K562 (cell line): ENCODE measurements at regions not wholly inside any gene's neighbourhood (a gene's known extent, or its start where the extent isn't known, plus 50 kb on each side); places are given as distances from the start of the nearest gene placed in this dataset.

Source experiments
- ATAC-seq: fragments of 200-7000 bp; cut with Tn5 transposase; 3 replicates; pipeline ENCODE4 v1.9.1; 2020; ENCODE audit warnings: moderate library complexity
- BruUV-seq: library from RNA; stranded (reverse); fragments of 400-500 nt; replicated peaks from 2 replicates; lab custom pipeline; 2021; lab: Mats Ljungman, UMichigan
- CTCF ChIA-PET: fragments of 300-600 bp; formaldehyde crosslinking; extraction: SDS; loops from one replicate; lab custom pipeline; 2021; ENCODE audit warnings: low intra/inter-chr PET ratio; lab: Yijun Ruan, JAX
- POLR2A ChIA-PET: fragments of 300-600, 350-650 bp; sonication (Branson Sonifier 250); formaldehyde crosslinking; extraction: SDS; loops from one replicate; lab custom pipeline; 2021; ENCODE audit warnings: antibody characterized with exemption, inconsistent platforms; lab: Yijun Ruan, JAX
- DNase-seq, 4 experiments: peaks; one replicate each; pipeline versions ENCODE4 v3.0.0 to v3.0.0-alpha.2; 2011 to 2018; ENCODE audit warnings: low spot score in 3 of 4, mixed read lengths in 3 of 4; ENCODE audit errors: extremely low read depth in 1 of 4
- FAIRE-seq: peaks from 2 replicates; lab custom pipeline; 2011; peaks lifted over from hg19 to GRCh38; lab: Jason Lieb, UNC
- H2AFZ ChIP-seq: 2 replicates; pipeline ENCODE4 v1.6.0; 2011; ENCODE audit warnings: low read depth, low read length, control low read depth, inconsistent platforms
- H3K27ac ChIP-seq: fragments of 200-600 bp; 3 replicates; pipeline ENCODE4 v1.8.0; 2011; ENCODE audit warnings: low read depth, mild to moderate bottlenecking, control low read depth, inconsistent platforms, low read length, moderate library complexity, mixed read lengths; ENCODE audit errors: extremely low read depth
- H3K27me3 ChIP-seq, 2 experiments: fragments of 300-600 bp in 1 of 2; 2 replicates in 1 of 2; 3 replicates in 1 of 2; pipeline versions ENCODE4 v1.6.0 to v1.8.0; 2011; ENCODE audit warnings: inconsistent platforms in 2 of 2, low read length in 2 of 2, mild to moderate bottlenecking in 1 of 2, mixed read lengths in 1 of 2, moderate library complexity in 1 of 2; ENCODE audit not compliant: control insufficient read depth in 2 of 2, insufficient read depth in 2 of 2
- H3K36me3 ChIP-seq: fragments of 300-600 bp; 3 replicates; pipeline ENCODE4 v1.8.0; 2011; ENCODE audit warnings: mild to moderate bottlenecking, low read length, inconsistent platforms; ENCODE audit not compliant: control insufficient read depth, insufficient read depth
- H3K4me1 ChIP-seq, 2 experiments: fragments of 200-600 bp in 1 of 2; replicated peaks in 1 of 2; 2 replicates in 1 of 2; 3 replicates in 1 of 2; pipeline versions ENCODE4 v1.5.1 to v1.8.0; 2011; ENCODE audit warnings: inconsistent platforms in 2 of 2, low read length in 2 of 2, mild to moderate bottlenecking in 1 of 2, mixed read lengths in 1 of 2, moderate library complexity in 1 of 2; ENCODE audit not compliant: control insufficient read depth in 2 of 2, insufficient read depth in 2 of 2
- H3K4me2 ChIP-seq: 2 replicates; pipeline ENCODE4 v1.6.1; 2011; ENCODE audit warnings: low read length, control low read depth, inconsistent platforms, mixed read lengths; ENCODE audit not compliant: insufficient read depth
- H3K4me3 ChIP-seq: fragments of 200-600 bp; sonication (generic), shearing (Covaris generic); 2 replicates; pipeline ENCODE4 v1.5.1; 2016; ENCODE audit warnings: control low read depth, inconsistent platforms
- H3K79me2 ChIP-seq: fragments of 200-600 bp; 3 replicates; pipeline ENCODE4 v1.8.0; 2011; ENCODE audit warnings: low read length, inconsistent platforms; ENCODE audit not compliant: control insufficient read depth, insufficient read depth
- H3K9ac ChIP-seq, 2 experiments: 2 replicates each; pipeline versions ENCODE4 v1.6.0 to v1.6.1; 2011; ENCODE audit warnings: low read depth in 2 of 2, low read length in 2 of 2, control low read depth in 1 of 2, inconsistent platforms in 1 of 2, mild to moderate bottlenecking in 1 of 2, mixed read lengths in 1 of 2; ENCODE audit not compliant: insufficient read depth in 1 of 2
- H3K9me1 ChIP-seq: one replicate; pipeline ENCODE4 v1.6.0; 2011; ENCODE audit warnings: inconsistent platforms, mild to moderate bottlenecking, low read length, moderate library complexity; ENCODE audit not compliant: control insufficient read depth, insufficient read depth
- H3K9me3 ChIP-seq: replicated peaks from 2 replicates; pipeline ENCODE4 v1.5.1; 2011; ENCODE audit warnings: low read depth, low read length, inconsistent platforms; ENCODE audit not compliant: control insufficient read depth, insufficient read depth
- H4K20me1 ChIP-seq: replicated peaks from 2 replicates; pipeline ENCODE4 v1.6.1; 2011; ENCODE audit warnings: low read length, inconsistent platforms, mixed read lengths; ENCODE audit not compliant: control insufficient read depth, insufficient read depth
- CBFB ChIP-seq: sonication (generic); formaldehyde crosslinking; IDR thresholded peaks from 2 replicates; pipeline ENCODE4 v1.4.0; 2020; ENCODE audit warnings: mild to moderate bottlenecking, missing genetic modification reagents
- CBX5 ChIP-seq: IDR thresholded peaks from 2 replicates; pipeline ENCODE4 v1.6.1; 2014; ENCODE audit warnings: low read depth, borderline replicate concordance
- DIDO1 ChIP-seq: fragments of 450-650 bp; IDR thresholded peaks from 2 replicates; pipeline ENCODE4 v1.6.1; 2016; ENCODE audit warnings: low read depth, missing biosample characterization, missing genetic modification characterization
- HIVEP1 ChIP-seq: fragments of 250-450 bp; sonication (Bioruptor Pico); IDR thresholded peaks from 2 replicates; pipeline ENCODE4 v1.4.0; 2020; ENCODE audit warnings: mild to moderate bottlenecking
- NFATC3 ChIP-seq: fragments of 450-650 bp; IDR thresholded peaks from 2 replicates; pipeline ENCODE4 v1.6.1; 2017; ENCODE audit warnings: mild to moderate bottlenecking
- PHF8 ChIP-seq: fragments of 200-600 bp; sonication (generic); IDR thresholded peaks from 2 replicates; pipeline ENCODE4 v1.6.1; 2012; ENCODE audit warnings: mixed run types, mild to moderate bottlenecking, inconsistent platforms, low read length, moderate library complexity, borderline replicate concordance
- TBL1XR1 ChIP-seq, 2 experiments: IDR thresholded peaks; 2 replicates each; pipeline ENCODE4 v1.6.1; 2012; ENCODE audit warnings: improper control_type of control experiment in 2 of 2, low read length in 2 of 2, mild to moderate bottlenecking in 1 of 2
- ZNF408 ChIP-seq: fragments of 250-450 bp; sonication (Bioruptor Pico); IDR thresholded peaks from 2 replicates; pipeline ENCODE4 v1.4.0; 2020; ENCODE audit warnings: low read depth, mild to moderate bottlenecking, moderate library complexity
- ZNF77 ChIP-seq: fragments of 250-450 bp; sonication (Bioruptor Pico); IDR thresholded peaks from 2 replicates; pipeline ENCODE4 v1.5.0; 2020
- WGBS: fragments of 100-300 bp; shearing (Covaris generic); methylation state at CpG from one replicate; pipeline ENCODE4 v1.1.6; 2016; ENCODE audit warnings: low coverage, mixed read lengths; ENCODE audit not compliant: insufficient coverage; ENCODE audit errors: missing lambda C conversion rate; 5-methylcytosine and 5-hydroxymethylcytosine counted together
- in situ Hi-C: fragments of 300-500 bp; cut with MboI; formaldehyde crosslinking; loops from 4 replicates; pipeline ENCODE4 v1.15.0; 2018; ENCODE audit warnings: inconsistent platforms, mixed read lengths
- intact Hi-C: fragments of 100-400 bp; cut with micrococcal nuclease; formaldehyde crosslinking; loops from 2 replicates; pipeline ENCODE4 v1.14.2; 2022
- TF ChIP-seq, protein P1 (sequence below): sonication (generic); formaldehyde crosslinking; IDR thresholded peaks from 2 replicates; pipeline ENCODE4 v1.4.0; 2020; ENCODE audit warnings: mild to moderate bottlenecking, missing genetic modification reagents
- TF ChIP-seq, protein P2 (sequence below), 2 experiments: IDR thresholded peaks in 1 of 2; conservative IDR thresholded peaks in 1 of 2; 2 replicates each; pipeline ENCODE4 v1.6.1; 2016; ENCODE audit warnings: low read depth in 2 of 2, mild to moderate bottlenecking in 1 of 2, missing compliant biosample characterization in 1 of 2, missing genetic modification characterization in 1 of 2, moderate library complexity in 1 of 2
- TF ChIP-seq, protein P3 (sequence below): sonication (generic); formaldehyde crosslinking; IDR thresholded peaks from 2 replicates; pipeline ENCODE4 v1.8.0; 2022; ENCODE audit warnings: mild to moderate bottlenecking, missing genetic modification reagents

DNA sequence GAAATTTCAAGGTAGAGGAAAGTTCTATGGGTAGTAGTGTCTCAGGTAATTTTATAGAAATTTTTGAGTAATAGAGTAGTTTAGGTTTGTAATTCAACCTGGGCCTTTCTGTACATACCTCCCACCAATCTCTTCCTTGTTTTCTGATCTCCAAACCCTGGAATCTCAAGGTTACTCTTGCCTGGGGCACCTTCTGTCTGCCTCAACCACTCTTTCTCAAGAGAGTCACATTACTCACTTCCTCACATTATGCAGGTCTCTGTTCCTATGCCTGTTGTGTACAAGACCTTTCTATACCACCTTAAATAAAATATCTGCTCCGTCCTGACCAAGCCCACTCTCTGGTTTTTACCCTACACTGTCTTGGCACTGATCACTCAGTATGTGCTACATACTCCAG, 412.6 kb upstream of the CTNND2 start:
- CTCF ChIA-PET, result no interaction called here
- no peak overlapping the region for H3K4me2 ChIP-seq
- no peaks in the 10 kb centered on the region for H4K20me1 ChIP-seq
- no peaks in the 10 kb centered on the region; the same call in 1 of the 2 replicates for H3K9me3 ChIP-seq
- no peaks in the 10 kb centered on the region for H3K36me3 ChIP-seq
- 0% methylated on average over 1 of the region's 1 CpG for WGBS
- no peak overlapping the region for H3K4me3 ChIP-seq
- H3K9me1 ChIP-seq, result no peaks in the 10 kb centered on the region
- POLR2A ChIA-PET, result no interaction called here
- H3K9ac ChIP-seq, result no peak overlapping the region
- H3K4me1 ChIP-seq, result no peaks in the 10 kb centered on the region
- TF ChIP-seq, protein P1, sequence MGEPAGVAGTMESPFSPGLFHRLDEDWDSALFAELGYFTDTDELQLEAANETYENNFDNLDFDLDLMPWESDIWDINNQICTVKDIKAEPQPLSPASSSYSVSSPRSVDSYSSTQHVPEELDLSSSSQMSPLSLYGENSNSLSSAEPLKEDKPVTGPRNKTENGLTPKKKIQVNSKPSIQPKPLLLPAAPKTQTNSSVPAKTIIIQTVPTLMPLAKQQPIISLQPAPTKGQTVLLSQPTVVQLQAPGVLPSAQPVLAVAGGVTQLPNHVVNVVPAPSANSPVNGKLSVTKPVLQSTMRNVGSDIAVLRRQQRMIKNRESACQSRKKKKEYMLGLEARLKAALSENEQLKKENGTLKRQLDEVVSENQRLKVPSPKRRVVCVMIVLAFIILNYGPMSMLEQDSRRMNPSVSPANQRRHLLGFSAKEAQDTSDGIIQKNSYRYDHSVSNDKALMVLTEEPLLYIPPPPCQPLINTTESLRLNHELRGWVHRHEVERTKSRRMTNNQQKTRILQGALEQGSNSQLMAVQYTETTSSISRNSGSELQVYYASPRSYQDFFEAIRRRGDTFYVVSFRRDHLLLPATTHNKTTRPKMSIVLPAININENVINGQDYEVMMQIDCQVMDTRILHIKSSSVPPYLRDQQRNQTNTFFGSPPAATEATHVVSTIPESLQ (CRISPR knock-in tag), result no peak
- TF ChIP-seq CBFB, result no peak
- FAIRE-seq (no peak), DNase-seq (no peak), ATAC-seq (no peak)
- no peaks in the 10 kb centered on the region for H3K79me2 ChIP-seq
- in situ Hi-C loops (no loop called here), intact Hi-C loops (no loop called here)
- H2AFZ ChIP-seq, result no peak overlapping the region
- no TSS peak for BruUV-seq
- no peaks in the 10 kb centered on the region for H3K27me3 ChIP-seq
- no peak overlapping the region for H3K27ac ChIP-seq

DNA sequence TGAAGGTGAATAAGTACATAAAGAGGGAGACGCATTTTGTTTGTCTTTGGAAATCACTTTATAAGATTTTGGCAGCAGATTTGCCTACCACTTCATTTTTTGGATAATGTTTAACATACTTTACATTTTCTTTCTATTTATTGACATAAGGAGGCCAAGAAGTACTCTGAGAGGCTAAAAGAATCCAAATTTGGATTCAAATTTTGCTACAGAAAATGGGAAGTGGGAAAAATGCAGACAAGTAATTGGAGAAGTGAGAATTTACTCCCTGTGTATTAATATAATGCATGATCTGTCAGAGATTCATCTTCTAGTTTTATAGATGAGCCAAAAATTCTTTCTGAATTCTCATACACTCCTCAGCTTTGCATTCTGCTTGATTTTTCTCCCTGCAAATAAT, 411.2 kb upstream of the CTNND2 start:
- CTCF ChIA-PET, result no interaction called here
- Histone ChIP-seq H3K79me2 (no peaks in the 10 kb centered on the region), H4K20me1 (no peaks in the 10 kb centered on the region), H3K27me3 (no peaks in the 10 kb centered on the region), H3K9me3 (no peaks in the 10 kb centered on the region; the same call in 1 of the 2 replicates), H2AFZ (no peak overlapping the region), H3K36me3 (no peaks in the 10 kb centered on the region), H3K4me1 (no peaks in the 10 kb centered on the region), H3K9me1 (no peaks in the 10 kb centered on the region), H3K9ac (no peak overlapping the region), H3K27ac (no peak overlapping the region), H3K4me2 (no peak overlapping the region), H3K4me3 (no peak overlapping the region)
- FAIRE-seq (no peak), ATAC-seq (no peak), DNase-seq (no peak)
- BruUV-seq, result no TSS peak
- 0% methylated on average over 1 of the region's 1 CpG for WGBS
- intact Hi-C loops, result no loop called here
- in situ Hi-C loops, result no loop called here
- POLR2A ChIA-PET, result no interaction called here
- TF ChIP-seq ZNF77 (CRISPR knock-in tag) (no peak), HIVEP1 (CRISPR knock-in tag) (no peak), PHF8 (no peak), NFATC3 (no peak), DIDO1 (no peak), CBX5 (no peak), TBL1XR1 (IDR thresholded peaks at IDR 0.05; ENCODE audit: low read length in 2 of 2) (no peak), ZNF408 (CRISPR knock-in tag) (no peak)
- TF ChIP-seq, protein P2, sequence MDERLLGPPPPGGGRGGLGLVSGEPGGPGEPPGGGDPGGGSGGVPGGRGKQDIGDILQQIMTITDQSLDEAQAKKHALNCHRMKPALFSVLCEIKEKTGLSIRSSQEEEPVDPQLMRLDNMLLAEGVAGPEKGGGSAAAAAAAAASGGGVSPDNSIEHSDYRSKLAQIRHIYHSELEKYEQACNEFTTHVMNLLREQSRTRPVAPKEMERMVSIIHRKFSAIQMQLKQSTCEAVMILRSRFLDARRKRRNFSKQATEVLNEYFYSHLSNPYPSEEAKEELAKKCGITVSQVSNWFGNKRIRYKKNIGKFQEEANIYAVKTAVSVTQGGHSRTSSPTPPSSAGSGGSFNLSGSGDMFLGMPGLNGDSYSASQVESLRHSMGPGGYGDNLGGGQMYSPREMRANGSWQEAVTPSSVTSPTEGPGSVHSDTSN (CRISPR knock-in tag; IDR thresholded peaks at IDR 0.05; ENCODE audit: low read depth), result no peak
- TF ChIP-seq, protein P2 (tag; conservative IDR thresholded peaks at IDR 0.05; ENCODE audit: low read depth), result no peak
- TF ChIP-seq, protein P3, sequence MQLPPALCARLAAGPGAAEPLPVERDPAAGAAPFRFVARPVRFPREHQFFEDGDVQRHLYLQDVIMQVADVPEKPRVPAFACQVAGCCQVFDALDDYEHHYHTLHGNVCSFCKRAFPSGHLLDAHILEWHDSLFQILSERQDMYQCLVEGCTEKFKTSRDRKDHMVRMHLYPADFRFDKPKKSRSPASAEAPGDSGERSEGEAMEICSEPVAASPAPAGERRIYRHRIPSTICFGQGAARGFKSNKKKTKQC, result no peak
